H1 (cell line): ENCODE measurements at regions not wholly inside any gene's neighbourhood (a gene's known extent, or its start where the extent isn't known, plus 50 kb on each side); places are given as distances from the start of the nearest gene placed in this dataset.

Experiments used
- CTCF ChIA-PET: fragments of 300-600 bp; sonication (Branson Sonifier 250); formaldehyde crosslinking; loops from one replicate; lab custom pipeline; 2021; ENCODE audit not compliant: partially characterized antibody; lab: Charles Lee
- POLR2A ChIA-PET: fragments of 300-600 bp; sonication (Branson Sonifier 250); formaldehyde crosslinking; loops from one replicate; lab custom pipeline; 2021; ENCODE audit warnings: inconsistent platforms; ENCODE audit not compliant: partially characterized antibody; lab: Charles Lee
- DNase-seq, 2 experiments: peaks; one replicate each; pipeline versions ENCODE4 v3.0.0 to v3.0.0-alpha.2; 2010 to 2022; ENCODE audit warnings: low spot score in 2 of 2, low read depth in 1 of 2, mixed read lengths in 1 of 2
- FAIRE-seq: peaks from 2 replicates; lab custom pipeline; 2011; peaks lifted over from hg19 to GRCh38; lab: Jason Lieb, UNC
- H2AFZ ChIP-seq: 2 replicates; pipeline ENCODE4 v1.8.1; 2012; ENCODE audit warnings: low read length, inconsistent platforms
- H2AK5ac ChIP-seq: 2 replicates; pipeline ENCODE4 v1.6.1; 2013; ENCODE audit warnings: low read depth, low read length
- H2BK120ac ChIP-seq: replicated peaks from 2 replicates; pipeline ENCODE3; 2013; ENCODE audit warnings: low read depth, low read length, inconsistent platforms
- H2BK12ac ChIP-seq: 2 replicates; pipeline ENCODE4 v1.6.1; 2013; ENCODE audit warnings: low read depth, low read length
- H2BK15ac ChIP-seq: 2 replicates; pipeline ENCODE4 v1.6.1; 2013; ENCODE audit warnings: low read length
- H2BK20ac ChIP-seq: 2 replicates; pipeline ENCODE4 v1.6.1; 2013; ENCODE audit warnings: low read length
- H2BK5ac ChIP-seq: 2 replicates; pipeline ENCODE4 v1.6.1; 2013; ENCODE audit warnings: low read depth, low read length
- H3K14ac ChIP-seq: 2 replicates; pipeline ENCODE4 v1.6.1; 2013; ENCODE audit warnings: inconsistent platforms; ENCODE audit not compliant: insufficient read length
- H3K18ac ChIP-seq: 2 replicates; pipeline ENCODE4 v1.6.1; 2013; ENCODE audit warnings: low read length; ENCODE audit errors: extremely low read depth
- H3K23ac ChIP-seq: 2 replicates; pipeline ENCODE4 v1.6.1; 2013; ENCODE audit warnings: inconsistent platforms; ENCODE audit not compliant: insufficient read length
- H3K23me2 ChIP-seq: 2 replicates; pipeline ENCODE4 v1.6.1; 2013; ENCODE audit warnings: low read depth, low read length
- H3K27ac ChIP-seq: 2 replicates; pipeline ENCODE4 v1.6.1; 2011; ENCODE audit warnings: low read depth, low read length, inconsistent platforms
- H3K27me3 ChIP-seq, 4 experiments: replicated peaks in 1 of 4; 1 replicate in 1 of 4; 2 replicates in 3 of 4; pipeline versions ENCODE4 v1.6.1 to v1.8.1; 2011 to 2013; ENCODE audit warnings: low read length in 3 of 4, mild to moderate bottlenecking in 3 of 4, inconsistent platforms in 2 of 4, mixed read lengths in 2 of 4, moderate library complexity in 1 of 4; ENCODE audit not compliant: control insufficient read depth in 3 of 4, insufficient read depth in 3 of 4; ENCODE audit errors: extremely low read depth in 1 of 4
- H3K36me3 ChIP-seq, 4 experiments: 2 replicates each; pipeline versions ENCODE4 v1.6.1 to v1.8.1; 2011 to 2013; ENCODE audit warnings: mild to moderate bottlenecking in 4 of 4, low read length in 3 of 4, moderate library complexity in 2 of 4, control low read depth in 1 of 4, inconsistent platforms in 1 of 4; ENCODE audit not compliant: insufficient read depth in 4 of 4, control insufficient read depth in 2 of 4
- H3K4ac ChIP-seq: replicated peaks from 2 replicates; pipeline ENCODE3; 2013; ENCODE audit warnings: low read length, low read depth, mixed read lengths, inconsistent platforms; ENCODE audit not compliant: insufficient read length
- H3K4me1 ChIP-seq, 4 experiments: replicated peaks in 1 of 4; 1 replicate in 1 of 4; 2 replicates in 3 of 4; pipeline versions ENCODE4 v1.6.1 to v1.8.1; 2011 to 2013; ENCODE audit warnings: low read length in 3 of 4, inconsistent platforms in 2 of 4, mixed read lengths in 1 of 4; ENCODE audit not compliant: insufficient read depth in 4 of 4, control insufficient read depth in 3 of 4
- H3K4me2 ChIP-seq, 2 experiments: 2 replicates each; pipeline versions ENCODE4 v1.6.1 to v1.8.1; 2011 to 2013; ENCODE audit warnings: low read depth in 2 of 2, low read length in 2 of 2, control low read depth in 1 of 2, inconsistent platforms in 1 of 2, mild to moderate bottlenecking in 1 of 2; ENCODE audit not compliant: insufficient read depth in 1 of 2
- H3K4me3 ChIP-seq, 4 experiments: fragments of 200-600, 300-600 bp in 1 of 4; sonication (generic), shearing (Covaris generic), sonication (Bioruptor Twin) in 1 of 4; 2 replicates each; pipeline versions ENCODE4 v1.5.1 to v1.8.1; 2011 to 2016; ENCODE audit warnings: low read length in 4 of 4, low read depth in 3 of 4, control low read depth in 2 of 4, inconsistent platforms in 2 of 4, mild to moderate bottlenecking in 2 of 4, mixed read lengths in 1 of 4, moderate library complexity in 1 of 4; ENCODE audit not compliant: insufficient read depth in 2 of 4; ENCODE audit errors: extremely low read depth in 1 of 4
- H3K56ac ChIP-seq: replicated peaks from 2 replicates; pipeline ENCODE3; 2013; ENCODE audit warnings: low read depth, mild to moderate bottlenecking, mixed read lengths, low read length, inconsistent platforms; ENCODE audit not compliant: insufficient read length
- H3K79me1 ChIP-seq: 2 replicates; pipeline ENCODE4 v1.6.1; 2013; ENCODE audit warnings: low read depth, low read length, control low read depth
- H3K79me2 ChIP-seq, 2 experiments: 2 replicates each; pipeline versions ENCODE4 v1.6.1 to v1.8.1; 2012 to 2013; ENCODE audit warnings: low read length in 2 of 2, mild to moderate bottlenecking in 2 of 2, inconsistent platforms in 1 of 2; ENCODE audit not compliant: insufficient read depth in 2 of 2, control insufficient read depth in 1 of 2
- H3K9ac ChIP-seq, 4 experiments: replicated peaks in 1 of 4; 1 replicate in 1 of 4; 2 replicates in 3 of 4; pipeline versions ENCODE4 v1.6.1 to v1.8.1; 2011 to 2013; ENCODE audit warnings: low read depth in 3 of 4, low read length in 3 of 4, control low read depth in 2 of 4, mild to moderate bottlenecking in 2 of 4, moderate library complexity in 2 of 4, inconsistent platforms in 1 of 4; ENCODE audit errors: extremely low read depth in 1 of 4
- H3K9me3 ChIP-seq, 2 experiments: 2 replicates each; pipeline versions ENCODE4 v1.6.1 to v1.8.1; 2012 to 2013; ENCODE audit warnings: mild to moderate bottlenecking in 2 of 2, moderate library complexity in 2 of 2, control low read depth in 1 of 2, inconsistent platforms in 1 of 2, low read depth in 1 of 2, low read length in 1 of 2, mixed read lengths in 1 of 2; ENCODE audit not compliant: insufficient read depth in 2 of 2
- H4K20me1 ChIP-seq, 2 experiments: replicated peaks in 1 of 2; 2 replicates each; pipeline versions ENCODE3 to v1.8.1; 2011 to 2013; ENCODE audit warnings: inconsistent platforms in 2 of 2, low read length in 2 of 2, mild to moderate bottlenecking in 1 of 2; ENCODE audit not compliant: insufficient read depth in 2 of 2, control insufficient read depth in 1 of 2
- H4K5ac ChIP-seq: 2 replicates; pipeline ENCODE4 v1.6.1; 2013; ENCODE audit warnings: low read length, low read depth, mixed read lengths, inconsistent platforms; ENCODE audit not compliant: insufficient read length
- H4K8ac ChIP-seq: 2 replicates; pipeline ENCODE4 v1.8.0; 2013; ENCODE audit warnings: mild to moderate bottlenecking, moderate library complexity, low read length, inconsistent platforms; ENCODE audit not compliant: insufficient read depth; ENCODE audit errors: extremely low read depth
- H4K91ac ChIP-seq: replicated peaks from 2 replicates; pipeline ENCODE3; 2013; ENCODE audit warnings: low read length, mixed read lengths, inconsistent platforms; ENCODE audit not compliant: insufficient read length
- BCL11A ChIP-seq, 2 experiments: IDR thresholded peaks; one replicate each; pipeline ENCODE4 v1.6.1; 2011; ENCODE audit warnings: low read depth in 2 of 2, low read length in 2 of 2, mild to moderate bottlenecking in 2 of 2
- CEBPB ChIP-seq: IDR thresholded peaks from 2 replicates; pipeline ENCODE4 v1.6.1; 2012; ENCODE audit warnings: low read depth, low read length
- CTCF ChIP-seq, 3 experiments: IDR thresholded peaks; 1 replicate in 2 of 3; 2 replicates in 1 of 3; pipeline versions ENCODE4 v1.5.1 to v1.6.1; 2011; ENCODE audit warnings: low read length in 3 of 3, mild to moderate bottlenecking in 3 of 3, inconsistent platforms in 2 of 3, low read depth in 1 of 3, moderate library complexity in 1 of 3; ENCODE audit not compliant: insufficient read depth in 1 of 3; ENCODE audit errors: control extremely low read depth in 1 of 3
- EGR1 ChIP-seq: IDR thresholded peaks from 2 replicates; pipeline ENCODE4 v1.6.1; 2011; ENCODE audit warnings: low read depth, low read length, borderline replicate concordance
- KDM1A ChIP-seq: fragments of 200-600, 300-600 bp; sonication (generic); IDR thresholded peaks from 2 replicates; pipeline ENCODE4 v1.7.1; 2016; ENCODE audit warnings: mild to moderate bottlenecking, low read length, borderline replicate concordance
- KDM4A ChIP-seq: IDR thresholded peaks from one replicate; pipeline ENCODE4 v1.7.1; 2012; ENCODE audit warnings: low read depth, mild to moderate bottlenecking, moderate library complexity, low read length, inconsistent platforms; ENCODE audit not compliant: severe bottlenecking
- KDM5A ChIP-seq: fragments of 200-600 bp; IDR thresholded peaks from 2 replicates; pipeline ENCODE4 v1.7.1; 2012; ENCODE audit warnings: mild to moderate bottlenecking, low read length, inconsistent platforms, mixed read lengths
- MAX ChIP-seq: IDR thresholded peaks from 2 replicates; pipeline ENCODE4 v1.6.1; 2012; ENCODE audit warnings: inconsistent platforms
- RFX5 ChIP-seq: IDR thresholded peaks from 2 replicates; pipeline ENCODE4 v1.6.1; 2011; ENCODE audit warnings: low read depth, low read length, improper control_type of control experiment, borderline replicate concordance
- TCF12 ChIP-seq: IDR thresholded peaks from 2 replicates; pipeline ENCODE4 v1.6.1; 2011; ENCODE audit warnings: low read depth, mild to moderate bottlenecking, low read length
- WGBS, 2 experiments: shearing (Covaris generic) in 1 of 2; methylation state at CpG; one replicate each; pipeline versions ENCODE4 v1.1.6 to v1.1.7; 2013 to 2015; ENCODE audit warnings: low lambda C conversion rate in 2 of 2, mixed read lengths in 2 of 2, inconsistent platforms in 1 of 2, low coverage in 1 of 2, missing lambda C conversion rate in 1 of 2; ENCODE audit not compliant: insufficient replicate concordance in 2 of 2, insufficient coverage in 1 of 2, insufficient read length in 1 of 2; ENCODE audit errors: extremely low coverage in 1 of 2, missing lambda C conversion rate in 1 of 2; 5-methylcytosine and 5-hydroxymethylcytosine counted together

DNA sequence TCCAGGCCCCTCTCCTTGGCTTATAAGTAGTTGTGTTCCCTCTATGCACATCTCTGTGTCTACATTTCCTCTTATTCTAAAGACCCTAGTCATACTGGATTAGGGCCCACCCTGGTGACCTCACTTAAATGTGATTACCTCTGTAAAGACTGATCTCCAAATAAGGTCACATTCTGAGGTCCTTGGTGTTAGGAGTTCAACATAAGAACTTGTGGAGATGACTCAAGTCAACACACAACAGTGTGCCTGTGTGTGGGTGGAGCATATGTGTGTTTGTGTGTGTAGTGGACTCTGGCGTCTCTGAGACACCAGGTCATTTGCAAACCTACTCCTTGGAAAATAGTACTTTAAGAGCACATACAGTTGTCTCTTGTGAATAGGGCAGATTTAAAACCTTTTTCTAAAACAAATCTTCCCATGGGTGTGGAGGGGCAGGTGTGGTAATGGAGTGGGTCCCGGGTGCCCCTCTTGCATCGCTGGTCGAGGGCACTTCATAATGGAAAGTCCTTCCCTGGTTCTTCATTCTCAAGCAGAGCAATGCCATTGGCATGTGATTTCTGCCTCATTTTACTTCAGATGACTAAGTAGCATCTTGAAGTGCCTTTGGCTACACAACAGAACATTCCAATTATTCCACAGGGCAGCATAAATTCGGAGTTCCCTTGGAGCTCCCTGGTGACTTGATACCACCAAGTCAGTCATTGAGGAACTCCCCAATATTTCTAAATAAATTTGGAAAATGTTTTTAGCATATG, 84.4 kb downstream of the C9orf152 start:
- no peak overlapping the region for H3K4me2 ChIP-seq
- TF ChIP-seq RFX5 (no peak), KDM5A (no peak), MAX (no peak), CEBPB (no peak), KDM1A (no peak), CTCF (IDR thresholded peaks at IDR 0.05; ENCODE audit: control extremely low read depth in 1 of 3, insufficient read depth in 1 of 3, low read depth in 1 of 3, low read length in 3 of 3) (no peak), KDM4A (no peak), TCF12 (no peak), EGR1 (no peak), BCL11A (IDR thresholded peaks at IDR 0.05; ENCODE audit: low read depth in 2 of 2, low read length in 2 of 2) (no peak)

More for the DNA sequence above, 84.4 kb downstream of the C9orf152 start:
- H3K4ac ChIP-seq: no peak overlapping the region
- ChIA-PET CTCF (no interaction called here), POLR2A (interaction anchor here (1.5 to 1.6 kb wide), 2 partner anchors 10 to 11 kb away, joined by 3 read pairs; no protein-coding TSS in a partner anchor)
- H3K27me3 ChIP-seq: no peaks in the 10 kb centered on the region; a peak in 1 of 7 replicates
- peaks cover 4% of the 10 kb centered on the region; the same call in 1 of the 2 replicates for H3K79me1 ChIP-seq
- no peak overlapping the region for H3K4me3 ChIP-seq
- no peak overlapping the region for H2BK5ac ChIP-seq
- H3K79me2 ChIP-seq: peaks cover 3 to 56% of the 10 kb centered on the region in 2 experiments; a peak in 3 of 4 replicates
- no peak overlapping the region for H3K14ac ChIP-seq
- H2BK15ac ChIP-seq: no peak overlapping the region
- DNase-seq (no peak), FAIRE-seq (no peak)
- no peak overlapping the region for H2AK5ac ChIP-seq
- H3K36me3 ChIP-seq: no peaks in the 10 kb centered on the region
- H3K9me3 ChIP-seq: no peaks in the 10 kb centered on the region
- no peak overlapping the region for H3K23ac ChIP-seq
- no peak overlapping the region for H2AFZ ChIP-seq
- H4K91ac ChIP-seq: no peak overlapping the region
- no peak overlapping the region for H3K56ac ChIP-seq
- no peak overlapping the region for H4K8ac ChIP-seq
- H2BK20ac ChIP-seq: no peak overlapping the region
- no peak overlapping the region for H3K9ac ChIP-seq
- no peak overlapping the region for H3K27ac ChIP-seq
- 76% methylated on average over 5 of the region's 5 CpGs; no CpG with 5 or more reads in 1 of the 2 experiments for WGBS, 2 experiments
- H2BK12ac ChIP-seq: no peak overlapping the region
- no peaks in the 10 kb centered on the region for H3K23me2 ChIP-seq
- no peak overlapping the region for H2BK120ac ChIP-seq
- H3K18ac ChIP-seq: no peak overlapping the region
- H3K4me1 ChIP-seq: peaks cover 11 to 58% (median 33%) of the 10 kb centered on the region in 4 experiments
- H4K20me1 ChIP-seq: peaks cover 4 to 12% of the 10 kb centered on the region in 2 experiments
- H4K5ac ChIP-seq: no peak overlapping the region
